H1 (cell line): ENCODE measurements at regions not wholly inside any gene's neighbourhood (a gene's known extent, or its start where the extent isn't known, plus 50 kb on each side); places are given as distances from the start of the nearest gene placed in this dataset.

Experiments
- ATF2 ChIP-seq: IDR thresholded peaks from 2 replicates; pipeline ENCODE4 v1.6.1; 2012; ENCODE audit warnings: low read length, inconsistent platforms
- BRCA1 ChIP-seq: IDR thresholded peaks from 2 replicates; pipeline ENCODE4 v1.6.1; 2012; ENCODE audit warnings: low read depth, low read length, improper control_type of control experiment
- CHD7 ChIP-seq: fragments of 300-600 bp; sonication (generic); IDR thresholded peaks from 2 replicates; pipeline ENCODE4 v1.7.1; 2012; ENCODE audit warnings: low read length, moderate library complexity, mild to moderate bottlenecking, inconsistent platforms; ENCODE audit not compliant: insufficient replicate concordance
- CTCF ChIP-seq, 3 experiments: IDR thresholded peaks; 1 replicate in 2 of 3; 2 replicates in 1 of 3; pipeline versions ENCODE4 v1.5.1 to v1.6.1; 2011; ENCODE audit warnings: low read length in 3 of 3, mild to moderate bottlenecking in 3 of 3, inconsistent platforms in 2 of 3, low read depth in 1 of 3, moderate library complexity in 1 of 3; ENCODE audit not compliant: insufficient read depth in 1 of 3; ENCODE audit errors: control extremely low read depth in 1 of 3
- EZH2 ChIP-seq: fragments of 200-600 bp; sonication (generic); IDR thresholded peaks from 2 replicates; pipeline ENCODE4 v1.7.1; 2012; ENCODE audit warnings: low read depth, mild to moderate bottlenecking, moderate library complexity, low read length, inconsistent platforms; ENCODE audit not compliant: severe bottlenecking
- JUND ChIP-seq: IDR thresholded peaks from 2 replicates; pipeline ENCODE4 v1.6.1; 2011; ENCODE audit warnings: mild to moderate bottlenecking, improper control_type of control experiment, low read length
- KDM4A ChIP-seq: IDR thresholded peaks from one replicate; pipeline ENCODE4 v1.7.1; 2012; ENCODE audit warnings: low read depth, mild to moderate bottlenecking, moderate library complexity, low read length, inconsistent platforms; ENCODE audit not compliant: severe bottlenecking
- MAX ChIP-seq: IDR thresholded peaks from 2 replicates; pipeline ENCODE4 v1.6.1; 2012; ENCODE audit warnings: inconsistent platforms
- POLR2A ChIP-seq, 2 experiments: IDR thresholded peaks; 1 replicate in 1 of 2; 2 replicates in 1 of 2; pipeline ENCODE4 v1.6.1; 2011; ENCODE audit warnings: low read depth in 2 of 2, low read length in 2 of 2, mild to moderate bottlenecking in 2 of 2; ENCODE audit errors: control extremely low read depth in 1 of 2
- SP1 ChIP-seq: IDR thresholded peaks from 2 replicates; pipeline ENCODE4 v1.6.1; 2011; ENCODE audit warnings: low read depth, low read length
- SRF ChIP-seq: IDR thresholded peaks from 2 replicates; pipeline ENCODE4 v1.6.1; 2011; ENCODE audit warnings: mild to moderate bottlenecking, low read depth, low read length, moderate library complexity
- TAF7 ChIP-seq: optimal IDR thresholded peaks from 2 replicates; pipeline ENCODE3; 2011; ENCODE audit warnings: low read depth, mild to moderate bottlenecking, inconsistent platforms, low read length, moderate library complexity, borderline replicate concordance

- no peak for TF ChIP-seq CTCF (IDR thresholded peaks at IDR 0.05; ENCODE audit: control extremely low read depth in 1 of 3, insufficient read depth in 1 of 3, low read depth in 1 of 3, low read length in 3 of 3)
- no peak for TF ChIP-seq ATF2
- no peak for TF ChIP-seq BRCA1
- TF ChIP-seq POLR2A (IDR thresholded peaks at IDR 0.05; ENCODE audit: control extremely low read depth in 1 of 2, low read depth in 2 of 2, low read length in 2 of 2), result no peak
- TF ChIP-seq KDM4A, result no peak
- TF ChIP-seq JUND, result no peak
- TF ChIP-seq MAX, result no peak
- no peak for TF ChIP-seq EZH2
- TF ChIP-seq TAF7, result no peak
- TF ChIP-seq SP1, result no peak
- TF ChIP-seq CHD7, result no peak
- no peak for TF ChIP-seq SRF
These were observed 719.0 kb downstream of the KCNJ18 start for GRCh38 chr17:22411185-22411784.
